Kidney epithelial cell (primary cell): ENCODE measurements at regions not wholly inside any gene's neighbourhood (a gene's known extent, or its start where the extent isn't known, plus 50 kb on each side); places are given as distances from the start of the nearest gene placed in this dataset.

Experiments used
- DNase-seq: peaks from one replicate; pipeline ENCODE4 v3.0.0-alpha.2; 2010; ENCODE audit warnings: low read depth
- H3K27me3 ChIP-seq: 2 replicates; pipeline ENCODE4 v1.6.0; 2011; ENCODE audit warnings: low read length; ENCODE audit not compliant: control insufficient read depth, insufficient read depth
- H3K36me3 ChIP-seq: 2 replicates; pipeline ENCODE4 v1.5.1; 2011; ENCODE audit warnings: low read length; ENCODE audit not compliant: control insufficient read depth, insufficient read depth
- H3K4me3 ChIP-seq: 2 replicates; pipeline ENCODE4 v1.5.1; 2011; ENCODE audit warnings: low read depth, mild to moderate bottlenecking, control low read depth, low read length
- TF ChIP-seq, protein P1 (sequence below): IDR thresholded peaks from 2 replicates; pipeline ENCODE4 v1.5.1; 2011; ENCODE audit warnings: mild to moderate bottlenecking, moderate library complexity, low read length, control low read depth, inconsistent platforms; ENCODE audit not compliant: insufficient read depth, poor library complexity, severe bottlenecking

- Histone ChIP-seq H3K36me3 (no peaks in the 10 kb centered on the region), H3K4me3 (no peak overlapping the region), H3K27me3 (no peaks in the 10 kb centered on the region)
- no peak for DNase-seq
- TF ChIP-seq, protein P1, sequence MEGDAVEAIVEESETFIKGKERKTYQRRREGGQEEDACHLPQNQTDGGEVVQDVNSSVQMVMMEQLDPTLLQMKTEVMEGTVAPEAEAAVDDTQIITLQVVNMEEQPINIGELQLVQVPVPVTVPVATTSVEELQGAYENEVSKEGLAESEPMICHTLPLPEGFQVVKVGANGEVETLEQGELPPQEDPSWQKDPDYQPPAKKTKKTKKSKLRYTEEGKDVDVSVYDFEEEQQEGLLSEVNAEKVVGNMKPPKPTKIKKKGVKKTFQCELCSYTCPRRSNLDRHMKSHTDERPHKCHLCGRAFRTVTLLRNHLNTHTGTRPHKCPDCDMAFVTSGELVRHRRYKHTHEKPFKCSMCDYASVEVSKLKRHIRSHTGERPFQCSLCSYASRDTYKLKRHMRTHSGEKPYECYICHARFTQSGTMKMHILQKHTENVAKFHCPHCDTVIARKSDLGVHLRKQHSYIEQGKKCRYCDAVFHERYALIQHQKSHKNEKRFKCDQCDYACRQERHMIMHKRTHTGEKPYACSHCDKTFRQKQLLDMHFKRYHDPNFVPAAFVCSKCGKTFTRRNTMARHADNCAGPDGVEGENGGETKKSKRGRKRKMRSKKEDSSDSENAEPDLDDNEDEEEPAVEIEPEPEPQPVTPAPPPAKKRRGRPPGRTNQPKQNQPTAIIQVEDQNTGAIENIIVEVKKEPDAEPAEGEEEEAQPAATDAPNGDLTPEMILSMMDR, result no peak
Observed at GRCh38 chr4:186882293-186882692, 158.6 kb upstream of the FAT1 start.

- no peak for DNase-seq
- H3K36me3 ChIP-seq, result no peaks in the 10 kb centered on the region
Observed at GRCh38 chr4:186885289-186885688, 161.6 kb upstream of the FAT1 start.

GRCh38 chr4:186886759-186887158 is 163.1 kb upstream of the FAT1 start:
- no peaks in the 10 kb centered on the region for H3K27me3 ChIP-seq
- TF ChIP-seq, protein P1, result no peak
- H3K4me3 ChIP-seq, result no peak overlapping the region
- no peaks in the 10 kb centered on the region for H3K36me3 ChIP-seq
- no peak for DNase-seq

More at GRCh38 chr4:186885289-186885688, 161.6 kb upstream of the FAT1 start:
- TF ChIP-seq, protein P1, result no peak
- H3K4me3 ChIP-seq, result no peak overlapping the region
- no peaks in the 10 kb centered on the region for H3K27me3 ChIP-seq

- DNase-seq, result no peak
- H3K36me3 ChIP-seq, result no peaks in the 10 kb centered on the region
- no peaks in the 10 kb centered on the region for H3K27me3 ChIP-seq
- H3K4me3 ChIP-seq, result no peak overlapping the region
- TF ChIP-seq, protein P1, result no peak
Observed at GRCh38 chr4:186887291-186887700, 163.6 kb upstream of the FAT1 start.

- Histone ChIP-seq H3K4me3 (no peak overlapping the region), H3K27me3 (no peaks in the 10 kb centered on the region), H3K36me3 (no peaks in the 10 kb centered on the region)
- no peak for DNase-seq
- TF ChIP-seq, protein P1, result no peak
Observed at GRCh38 chr4:186887752-186888151, 164.1 kb upstream of the FAT1 start.

DNA sequence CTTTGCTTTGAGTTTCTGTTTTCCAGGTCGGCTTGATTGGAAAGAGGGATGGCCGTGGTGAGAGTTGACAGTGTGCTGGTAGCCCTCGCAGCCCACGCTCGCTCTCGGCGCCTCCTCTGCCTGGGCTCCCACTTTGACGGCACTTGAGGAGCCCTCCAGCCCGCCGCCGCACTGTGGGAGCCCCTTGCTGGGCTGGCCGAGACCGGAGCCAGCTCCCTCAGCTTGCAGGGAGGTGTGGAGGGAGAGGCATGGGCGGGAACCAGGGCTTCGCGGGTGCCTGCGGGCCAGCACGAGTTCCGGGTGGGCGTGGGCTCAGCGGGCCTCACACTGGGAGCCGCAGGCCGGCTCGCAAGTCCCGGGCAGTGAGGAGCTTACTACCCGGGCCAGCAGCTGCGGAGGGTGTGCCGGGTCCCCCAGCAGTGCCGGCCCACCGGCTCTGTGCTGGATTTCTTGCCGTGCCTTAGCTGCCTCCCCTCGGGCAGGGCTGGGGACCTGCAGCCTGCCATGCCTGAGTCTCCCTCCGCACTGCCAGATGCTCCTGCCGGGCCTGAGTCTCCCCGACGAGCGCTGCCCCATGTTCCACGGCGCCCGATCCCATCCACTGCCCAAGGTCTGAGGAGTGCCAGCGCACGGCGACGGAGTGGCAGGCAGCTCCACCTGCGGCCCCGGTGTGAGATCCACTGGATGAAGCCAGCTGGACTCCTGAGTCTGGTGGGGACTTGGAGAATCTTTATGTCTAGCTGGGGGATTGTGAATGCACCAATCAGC is 166.4 kb upstream of the FAT1 start:
- DNase-seq, result no peak
- Histone ChIP-seq H3K4me3 (no peak overlapping the region), H3K27me3 (no peaks in the 10 kb centered on the region), H3K36me3 (no peaks in the 10 kb centered on the region)
- TF ChIP-seq, protein P1, result no peak
